Kidney (tissue), 13 donors: ENCODE measurements at regions not wholly inside any gene's neighbourhood (a gene's known extent, or its start where the extent isn't known, plus 50 kb on each side); places are given as distances from the start of the nearest gene placed in this dataset.
"Not testable (repeated sequence)": the region's sequence is repeated elsewhere in the genome, so short reads cannot be mapped to it uniquely, and the experiment has no call there.

Experiments used
- DNase-seq, 5 donors: peaks; one replicate each; pipeline ENCODE4 v3.0.0-alpha.2; 2013 to 2020
- FAIRE-seq: peaks from 2 replicates; lab custom pipeline; 2012; peaks lifted over from hg19 to GRCh38; lab: Jason Lieb, UNC
- H3K27ac ChIP-seq, 2 donors: one replicate each; pipeline ENCODE4 v1.7.0; 2013; ENCODE audit warnings: low read depth in 2 of 2, low read length in 2 of 2, inconsistent platforms in 1 of 2
- H3K27me3 ChIP-seq: one replicate; pipeline ENCODE4 v1.7.1; 2013; ENCODE audit warnings: low read length, inconsistent platforms; ENCODE audit not compliant: control insufficient read depth, insufficient read depth
- H3K36me3 ChIP-seq, 3 donors: one replicate each; pipeline versions ENCODE4 v1.7.0 to v1.7.1; 2013; ENCODE audit warnings: low read length in 3 of 3, control low read depth in 1 of 3, inconsistent platforms in 1 of 3; ENCODE audit not compliant: insufficient read depth in 3 of 3, control insufficient read depth in 2 of 3
- H3K4me1 ChIP-seq, 3 donors: one replicate each; pipeline versions ENCODE4 v1.7.0 to v1.7.1; 2013; ENCODE audit warnings: low read length in 3 of 3, inconsistent platforms in 1 of 3, low read depth in 1 of 3; ENCODE audit not compliant: control insufficient read depth in 2 of 3, insufficient read depth in 2 of 3
- H3K4me3 ChIP-seq, 3 donors: one replicate each; pipeline versions ENCODE4 v1.7.0 to v1.8.1; 2013; ENCODE audit warnings: low read length in 3 of 3, control low read depth in 1 of 3, inconsistent platforms in 1 of 3
- H3K9ac ChIP-seq, 3 donors: one replicate each; pipeline versions ENCODE4 v1.7.0 to v1.7.1; 2013; ENCODE audit warnings: low read length in 3 of 3, control low read depth in 1 of 3, inconsistent platforms in 1 of 3
- H3K9me3 ChIP-seq, 3 donors: one replicate each; pipeline versions ENCODE4 v1.7.0 to v1.7.1; 2013; ENCODE audit warnings: low read length in 3 of 3, control low read depth in 1 of 3, inconsistent platforms in 1 of 3; ENCODE audit not compliant: control insufficient read depth in 2 of 3, insufficient read depth in 1 of 3
- intact Hi-C: fragments of 100-400 bp; cut with DNase I; formaldehyde crosslinking; loops from one replicate; pipeline ENCODE4 v1.11.1; 2022
- TF ChIP-seq, protein P1 (sequence below): IDR thresholded peaks from 3 replicates; pipeline ENCODE4 v1.5.1; 2012; ENCODE audit warnings: mild to moderate bottlenecking, moderate library complexity, borderline replicate concordance; ENCODE audit not compliant: insufficient read depth; ENCODE audit errors: extremely low read depth
- donor health status: control.
- donor health status: control.
- donor health status: control.
- donor health status: control.
- donor health status: control.
- donor health status: DM: yes; HTN: yes; CAD: no.
- donor health status: Normal renal cell carcinoma (clear cell type).

DNA sequence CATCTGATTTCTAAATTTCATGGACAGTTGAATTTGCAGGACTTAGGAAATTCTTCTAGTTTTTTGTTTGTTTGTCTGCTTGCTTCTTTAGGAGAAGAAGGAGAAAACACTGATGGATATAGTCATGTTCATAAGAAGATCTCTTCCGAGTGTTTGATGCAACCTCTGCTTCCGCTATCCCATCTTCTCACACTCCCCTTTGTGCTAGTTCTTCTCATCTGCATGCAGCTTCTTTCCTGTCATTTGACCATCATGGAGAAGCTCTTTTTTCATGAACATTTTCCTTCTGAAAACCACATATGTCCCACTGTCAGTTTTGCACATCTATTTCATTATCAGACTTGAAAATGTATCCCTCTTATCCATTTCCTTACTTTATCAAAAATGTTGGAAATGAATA, 346.9 kb upstream of the PRKCQ start:
- Histone ChIP-seq H3K27ac (no peak overlapping the region), H3K36me3 (no peaks in the 10 kb centered on the region), H3K27me3 (no peaks in the 10 kb centered on the region), H3K4me3 (no peak overlapping the region), H3K4me1 (no peaks in the 10 kb centered on the region), H3K9me3 (no peaks in the 10 kb centered on the region), H3K9ac (no peak overlapping the region)
- FAIRE-seq (no peak), DNase-seq (no peak)
- TF ChIP-seq, protein P1, sequence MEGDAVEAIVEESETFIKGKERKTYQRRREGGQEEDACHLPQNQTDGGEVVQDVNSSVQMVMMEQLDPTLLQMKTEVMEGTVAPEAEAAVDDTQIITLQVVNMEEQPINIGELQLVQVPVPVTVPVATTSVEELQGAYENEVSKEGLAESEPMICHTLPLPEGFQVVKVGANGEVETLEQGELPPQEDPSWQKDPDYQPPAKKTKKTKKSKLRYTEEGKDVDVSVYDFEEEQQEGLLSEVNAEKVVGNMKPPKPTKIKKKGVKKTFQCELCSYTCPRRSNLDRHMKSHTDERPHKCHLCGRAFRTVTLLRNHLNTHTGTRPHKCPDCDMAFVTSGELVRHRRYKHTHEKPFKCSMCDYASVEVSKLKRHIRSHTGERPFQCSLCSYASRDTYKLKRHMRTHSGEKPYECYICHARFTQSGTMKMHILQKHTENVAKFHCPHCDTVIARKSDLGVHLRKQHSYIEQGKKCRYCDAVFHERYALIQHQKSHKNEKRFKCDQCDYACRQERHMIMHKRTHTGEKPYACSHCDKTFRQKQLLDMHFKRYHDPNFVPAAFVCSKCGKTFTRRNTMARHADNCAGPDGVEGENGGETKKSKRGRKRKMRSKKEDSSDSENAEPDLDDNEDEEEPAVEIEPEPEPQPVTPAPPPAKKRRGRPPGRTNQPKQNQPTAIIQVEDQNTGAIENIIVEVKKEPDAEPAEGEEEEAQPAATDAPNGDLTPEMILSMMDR: no peak
- intact Hi-C loops: no loop called here

DNA sequence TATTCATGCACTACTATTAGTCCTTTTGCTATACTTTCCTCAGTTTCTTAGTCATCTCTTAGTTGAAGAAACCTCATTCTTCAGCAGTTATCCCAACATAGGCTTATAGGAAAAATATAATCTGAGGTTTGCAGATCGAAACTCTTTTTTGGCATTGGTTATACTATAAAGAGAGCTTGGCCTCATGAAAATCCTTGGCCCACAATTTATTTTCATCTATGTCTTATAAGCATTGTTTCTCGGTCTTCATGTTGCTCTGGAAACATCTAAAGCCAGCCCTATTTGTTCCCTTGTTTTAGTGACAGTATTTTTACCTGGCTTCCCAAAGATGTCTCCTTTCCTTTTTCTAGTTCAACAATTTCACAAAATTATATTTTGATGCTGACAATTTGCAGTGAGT, 345.1 kb upstream of the PRKCQ start:
- no peak overlapping the region for H3K27ac ChIP-seq
- FAIRE-seq: no peak
- DNase-seq: no peak
- H3K4me1 ChIP-seq: no peaks in the 10 kb centered on the region
- TF ChIP-seq, protein P1: no peak
- intact Hi-C loops: no loop called here
- H3K36me3 ChIP-seq: no peaks in the 10 kb centered on the region
- no peak overlapping the region for H3K9ac ChIP-seq
- H3K4me3 ChIP-seq: no peak overlapping the region
- H3K9me3 ChIP-seq: no peaks in the 10 kb centered on the region
- no peaks in the 10 kb centered on the region for H3K27me3 ChIP-seq

DNA sequence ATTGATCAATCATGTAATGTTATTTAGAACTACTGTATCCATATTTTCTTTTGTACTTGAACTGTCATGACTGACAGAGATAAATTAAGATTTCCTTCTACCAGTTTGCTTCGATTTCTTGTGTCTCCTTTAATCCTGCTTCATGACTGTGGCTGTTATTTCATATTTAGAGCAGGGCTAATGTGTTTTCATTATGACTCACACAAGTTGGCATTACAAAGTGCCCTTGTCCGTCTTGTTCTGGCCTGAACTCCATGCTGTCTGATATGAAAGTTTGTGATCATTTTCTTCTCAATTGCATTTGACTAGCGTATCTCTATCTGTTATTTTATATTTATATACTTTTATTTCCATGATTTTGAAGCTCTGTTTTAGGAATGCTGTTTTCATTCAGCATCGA, 344.1 kb upstream of the PRKCQ start:
- Histone ChIP-seq H3K4me1 (no peaks in the 10 kb centered on the region), H3K4me3 (no peak overlapping the region), H3K36me3 (no peaks in the 10 kb centered on the region), H3K27me3 (no peaks in the 10 kb centered on the region), H3K9me3 (no peaks in the 10 kb centered on the region), H3K27ac (no peak overlapping the region), H3K9ac (no peak overlapping the region)
- intact Hi-C loops: no loop called here
- FAIRE-seq (no peak), DNase-seq (no peak)
- TF ChIP-seq, protein P1: no peak

DNA sequence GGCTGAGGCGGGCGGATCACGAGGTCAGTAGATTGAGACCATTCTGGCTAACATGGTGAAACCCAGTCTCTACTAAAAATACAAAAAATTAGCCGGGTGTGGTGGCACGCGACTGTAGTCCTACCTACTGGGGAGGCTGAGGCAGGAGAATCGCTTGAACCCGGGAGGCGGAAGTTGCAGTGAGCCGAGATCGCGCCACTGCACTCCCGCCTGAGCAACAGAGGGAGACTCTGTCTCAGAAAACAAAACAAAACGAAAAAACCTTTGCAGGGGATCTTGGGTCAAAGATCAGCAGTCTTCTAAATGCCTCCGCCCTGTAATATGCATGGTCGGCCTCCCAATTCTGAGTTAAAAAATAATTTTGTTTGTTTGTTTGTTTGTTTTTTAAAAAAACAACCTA, 340.9 kb upstream of the PRKCQ start:
- H3K9me3 ChIP-seq, H3K36me3 ChIP-seq, H3K9ac ChIP-seq, FAIRE-seq, DNase-seq, intact Hi-C loops, H3K27me3 ChIP-seq, H3K4me1 ChIP-seq, H3K4me3 ChIP-seq, H3K27ac ChIP-seq: not testable (repeated sequence)
